ENCODE measurements at regions not wholly inside any gene's neighbourhood (a gene's known extent, or its start where the extent isn't known, plus 50 kb on each side); places are given as distances from the start of the nearest gene placed in this dataset.
"Not testable (repeated sequence)": the region's sequence is repeated elsewhere in the genome, so short reads cannot be mapped to it uniquely, and the experiment has no call there.

- H3K4me3 ChIP-seq (ENCODE audit: low read depth, low read length), result no peak overlapping the region
- no peak overlapping the region for H3K27ac ChIP-seq (ENCODE audit: low read depth, low read length)
- H2AFZ ChIP-seq (ENCODE audit: low read length, unreplicated experiment), result no peak overlapping the region
- no peaks in the 10 kb centered on the region for H3K4me1 ChIP-seq (ENCODE audit: control insufficient read depth, insufficient read depth, low read length, unreplicated experiment)
- peaks cover 28% of the 10 kb centered on the region for H3K27me3 ChIP-seq (ENCODE audit: insufficient read depth, low read length)
- no peaks in the 10 kb centered on the region for H3K79me2 ChIP-seq (ENCODE audit: control insufficient read depth, insufficient read depth, low read length, unreplicated experiment)
- no peaks in the 10 kb centered on the region for H3K36me3 ChIP-seq (ENCODE audit: insufficient read depth, low read length)
Measured at GRCh38 chr16:86350289-86350688, 160.0 kb upstream of the FOXF1 start.

GRCh38 chr16:86351041-86351784, 159.1 kb upstream of the FOXF1 start:
- no peaks in the 10 kb centered on the region for H3K36me3 ChIP-seq (ENCODE audit: insufficient read depth, low read length)
- H3K27me3 ChIP-seq (ENCODE audit: insufficient read depth, low read length), result peaks cover 26% of the 10 kb centered on the region
- no peaks in the 10 kb centered on the region for H3K79me2 ChIP-seq (ENCODE audit: control insufficient read depth, insufficient read depth, low read length, unreplicated experiment)
- no peaks in the 10 kb centered on the region for H3K4me1 ChIP-seq (ENCODE audit: control insufficient read depth, insufficient read depth, low read length, unreplicated experiment)
- no peak overlapping the region for H2AFZ ChIP-seq (ENCODE audit: low read length, unreplicated experiment)
- no peak overlapping the region for H3K27ac ChIP-seq (ENCODE audit: low read depth, low read length)
- no peak overlapping the region for H3K4me3 ChIP-seq (ENCODE audit: low read depth, low read length)

DNA sequence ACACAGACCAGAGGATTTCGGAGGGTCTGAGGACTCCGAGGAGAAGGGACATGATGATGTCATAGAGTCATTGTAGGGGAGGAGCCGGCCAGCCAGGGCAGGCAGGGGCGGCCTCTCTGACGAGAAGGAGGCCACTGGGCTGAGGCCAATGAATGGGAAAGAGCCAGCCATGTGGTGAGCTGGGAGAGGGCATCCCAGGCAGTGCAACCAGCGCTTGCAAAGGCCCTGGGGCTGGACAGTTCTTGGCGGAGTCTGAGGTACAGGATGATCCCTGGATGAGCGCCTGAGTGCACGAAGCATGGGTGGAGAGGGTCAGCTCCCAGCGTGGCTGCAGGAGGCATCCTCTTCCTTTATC, 158.6 kb upstream of the FOXF1 start:
- not testable (repeated sequence) for H2AFZ ChIP-seq (ENCODE audit: low read length, unreplicated experiment); H3K27ac ChIP-seq (ENCODE audit: low read depth, low read length); H3K36me3 ChIP-seq (ENCODE audit: insufficient read depth, low read length); H3K4me1 ChIP-seq (ENCODE audit: control insufficient read depth, insufficient read depth, low read length, unreplicated experiment); H3K79me2 ChIP-seq (ENCODE audit: control insufficient read depth, insufficient read depth, low read length, unreplicated experiment); H3K4me3 ChIP-seq (ENCODE audit: low read depth, low read length)
- peaks cover 24% of the 10 kb centered on the region for H3K27me3 ChIP-seq (ENCODE audit: insufficient read depth, low read length)

DNA sequence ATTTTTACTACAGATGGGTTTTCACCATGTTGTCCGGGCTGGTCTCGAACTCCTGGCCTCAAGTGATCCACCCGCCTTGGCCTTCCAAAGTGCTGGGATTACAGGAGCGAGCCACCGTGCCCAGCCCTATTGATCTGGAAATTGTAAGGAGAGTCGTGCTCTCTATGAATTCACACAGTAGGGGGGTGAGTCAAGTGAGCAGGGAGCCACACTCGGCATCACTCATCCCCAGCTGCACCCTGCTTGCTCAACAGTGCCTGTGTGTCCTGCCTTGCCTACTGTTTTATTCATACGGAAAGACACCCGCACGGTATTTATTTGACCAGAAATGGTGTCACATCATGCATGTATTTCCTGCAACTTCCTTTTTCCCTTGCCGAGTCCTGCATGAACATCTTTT, 157.2 kb upstream of the FOXF1 start:
- Histone ChIP-seq H3K4me1 (ENCODE audit: control insufficient read depth, insufficient read depth, low read length, unreplicated experiment) (no peaks in the 10 kb centered on the region), H2AFZ (ENCODE audit: low read length, unreplicated experiment) (no peak overlapping the region), H3K27me3 (ENCODE audit: insufficient read depth, low read length) (peaks cover 31% of the 10 kb centered on the region), H3K27ac (ENCODE audit: low read depth, low read length) (no peak overlapping the region), H3K79me2 (ENCODE audit: control insufficient read depth, insufficient read depth, low read length, unreplicated experiment) (no peaks in the 10 kb centered on the region), H3K36me3 (ENCODE audit: insufficient read depth, low read length) (no peaks in the 10 kb centered on the region), H3K4me3 (ENCODE audit: low read depth, low read length) (no peak overlapping the region)

- no peak overlapping the region for H3K27ac ChIP-seq (ENCODE audit: low read depth, low read length)
- no peaks in the 10 kb centered on the region for H3K4me1 ChIP-seq (ENCODE audit: control insufficient read depth, insufficient read depth, low read length, unreplicated experiment)
- H3K79me2 ChIP-seq (ENCODE audit: control insufficient read depth, insufficient read depth, low read length, unreplicated experiment), result no peaks in the 10 kb centered on the region
- no peak overlapping the region for H2AFZ ChIP-seq (ENCODE audit: low read length, unreplicated experiment)
- H3K27me3 ChIP-seq (ENCODE audit: insufficient read depth, low read length), result peaks cover 34% of the 10 kb centered on the region
- H3K36me3 ChIP-seq (ENCODE audit: insufficient read depth, low read length), result no peaks in the 10 kb centered on the region
- no peak overlapping the region for H3K4me3 ChIP-seq (ENCODE audit: low read depth, low read length)
Measured at GRCh38 chr16:86353948-86354347, 156.4 kb upstream of the FOXF1 start.

GRCh38 chr16:86354641-86355513, 155.4 kb upstream of the FOXF1 start:
- Histone ChIP-seq H3K27ac (ENCODE audit: low read depth, low read length) (no peak overlapping the region), H3K36me3 (ENCODE audit: insufficient read depth, low read length) (no peaks in the 10 kb centered on the region), H3K4me3 (ENCODE audit: low read depth, low read length) (no peak overlapping the region), H3K4me1 (ENCODE audit: control insufficient read depth, insufficient read depth, low read length, unreplicated experiment) (no peaks in the 10 kb centered on the region), H3K79me2 (ENCODE audit: control insufficient read depth, insufficient read depth, low read length, unreplicated experiment) (no peaks in the 10 kb centered on the region), H3K27me3 (ENCODE audit: insufficient read depth, low read length) (peaks cover 37% of the 10 kb centered on the region), H2AFZ (ENCODE audit: low read length, unreplicated experiment) (no peak overlapping the region)

- no peaks in the 10 kb centered on the region for H3K79me2 ChIP-seq (ENCODE audit: control insufficient read depth, insufficient read depth, low read length, unreplicated experiment)
- H3K36me3 ChIP-seq (ENCODE audit: insufficient read depth, low read length), result no peaks in the 10 kb centered on the region
- no peak overlapping the region for H3K4me3 ChIP-seq (ENCODE audit: low read depth, low read length)
- no peaks in the 10 kb centered on the region for H3K4me1 ChIP-seq (ENCODE audit: control insufficient read depth, insufficient read depth, low read length, unreplicated experiment)
- peaks cover 38% of the 10 kb centered on the region for H3K27me3 ChIP-seq (ENCODE audit: insufficient read depth, low read length)
- H2AFZ ChIP-seq (ENCODE audit: low read length, unreplicated experiment), result no peak overlapping the region
- H3K27ac ChIP-seq (ENCODE audit: low read depth, low read length), result no peak overlapping the region
Measured at GRCh38 chr16:86355531-86355930, 154.8 kb upstream of the FOXF1 start.

DNA sequence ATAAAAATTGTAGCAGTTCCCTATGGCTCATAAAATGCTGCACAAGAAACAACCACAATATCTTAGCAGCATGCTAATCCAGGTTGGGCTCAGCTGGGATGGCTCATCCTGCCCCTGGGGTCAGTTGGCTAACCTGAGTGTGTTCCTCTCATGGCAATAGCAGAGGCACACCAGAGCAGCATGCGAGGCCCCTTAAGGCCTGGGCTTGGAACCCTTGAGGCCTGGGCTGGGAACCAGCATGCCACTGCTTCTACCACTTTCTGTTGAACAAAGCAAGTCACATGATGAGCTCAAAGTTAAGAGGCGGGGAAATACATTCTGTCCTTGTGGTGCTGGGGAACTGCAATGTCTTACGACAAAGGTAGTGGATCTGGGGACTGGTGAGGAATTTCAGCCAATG, 154.4 kb upstream of the FOXF1 start:
- Histone ChIP-seq H3K4me3 (ENCODE audit: low read depth, low read length) (no peak overlapping the region), H3K27me3 (ENCODE audit: insufficient read depth, low read length) (peaks cover 38% of the 10 kb centered on the region), H3K36me3 (ENCODE audit: insufficient read depth, low read length) (no peaks in the 10 kb centered on the region), H3K4me1 (ENCODE audit: control insufficient read depth, insufficient read depth, low read length, unreplicated experiment) (no peaks in the 10 kb centered on the region), H3K27ac (ENCODE audit: low read depth, low read length) (no peak overlapping the region), H3K79me2 (ENCODE audit: control insufficient read depth, insufficient read depth, low read length, unreplicated experiment) (no peaks in the 10 kb centered on the region), H2AFZ (ENCODE audit: low read length, unreplicated experiment) (no peak overlapping the region)

- Histone ChIP-seq H3K79me2 (ENCODE audit: control insufficient read depth, insufficient read depth, low read length, unreplicated experiment) (no peaks in the 10 kb centered on the region), H3K4me3 (ENCODE audit: low read depth, low read length) (no peak overlapping the region), H3K4me1 (ENCODE audit: control insufficient read depth, insufficient read depth, low read length, unreplicated experiment) (no peaks in the 10 kb centered on the region), H3K27me3 (ENCODE audit: insufficient read depth, low read length) (peaks cover 38% of the 10 kb centered on the region), H3K36me3 (ENCODE audit: insufficient read depth, low read length) (no peaks in the 10 kb centered on the region), H2AFZ (ENCODE audit: low read length, unreplicated experiment) (no peak overlapping the region), H3K27ac (ENCODE audit: low read depth, low read length) (no peak overlapping the region)
Measured at GRCh38 chr16:86356804-86357203, 153.5 kb upstream of the FOXF1 start.

GRCh38 chr16:86357303-86357702, 153.0 kb upstream of the FOXF1 start:
- H3K4me1 ChIP-seq (ENCODE audit: control insufficient read depth, insufficient read depth, low read length, unreplicated experiment), result no peaks in the 10 kb centered on the region
- H2AFZ ChIP-seq (ENCODE audit: low read length, unreplicated experiment), result no peak overlapping the region
- no peak overlapping the region for H3K4me3 ChIP-seq (ENCODE audit: low read depth, low read length)
- H3K27me3 ChIP-seq (ENCODE audit: insufficient read depth, low read length), result peaks cover 37% of the 10 kb centered on the region
- no peak overlapping the region for H3K27ac ChIP-seq (ENCODE audit: low read depth, low read length)
- H3K79me2 ChIP-seq (ENCODE audit: control insufficient read depth, insufficient read depth, low read length, unreplicated experiment), result no peaks in the 10 kb centered on the region
- no peaks in the 10 kb centered on the region for H3K36me3 ChIP-seq (ENCODE audit: insufficient read depth, low read length)

- no peaks in the 10 kb centered on the region for H3K79me2 ChIP-seq (ENCODE audit: control insufficient read depth, insufficient read depth, low read length, unreplicated experiment)
- H2AFZ ChIP-seq (ENCODE audit: low read length, unreplicated experiment), result no peak overlapping the region
- no peak overlapping the region for H3K27ac ChIP-seq (ENCODE audit: low read depth, low read length)
- no peaks in the 10 kb centered on the region for H3K36me3 ChIP-seq (ENCODE audit: insufficient read depth, low read length)
- H3K4me3 ChIP-seq (ENCODE audit: low read depth, low read length), result no peak overlapping the region
- no peaks in the 10 kb centered on the region for H3K4me1 ChIP-seq (ENCODE audit: control insufficient read depth, insufficient read depth, low read length, unreplicated experiment)
- peaks cover 33% of the 10 kb centered on the region for H3K27me3 ChIP-seq (ENCODE audit: insufficient read depth, low read length)
Measured at GRCh38 chr16:86357950-86358349, 152.4 kb upstream of the FOXF1 start.
